H9 (cell line): ENCODE measurements at regions not wholly inside any gene's neighbourhood (a gene's known extent, or its start where the extent isn't known, plus 50 kb on each side); places are given as distances from the start of the nearest gene placed in this dataset.

Experiments used
- DNase-seq: peaks from one replicate; pipeline ENCODE4 v3.0.0-alpha.2; 2017
- H2AFZ ChIP-seq: one replicate; pipeline ENCODE4 v1.6.1; 2013; ENCODE audit warnings: mild to moderate bottlenecking, low read length, control low read depth, moderate library complexity
- H2AK5ac ChIP-seq: 2 replicates; pipeline ENCODE4 v1.6.1; 2013; ENCODE audit warnings: low read length, control low read depth, mixed read lengths; ENCODE audit not compliant: insufficient read length
- H2BK120ac ChIP-seq: one replicate; pipeline ENCODE4 v1.6.1; 2013; ENCODE audit warnings: low read depth, mild to moderate bottlenecking, low read length, control low read depth, inconsistent platforms; ENCODE audit not compliant: poor library complexity, severe bottlenecking
- H2BK12ac ChIP-seq: 2 replicates; pipeline ENCODE4 v1.6.1; 2013; ENCODE audit warnings: low read length, control low read depth, mixed read lengths, low read depth; ENCODE audit not compliant: insufficient read length
- H2BK15ac ChIP-seq: 2 replicates; pipeline ENCODE4 v1.6.1; 2013; ENCODE audit warnings: low read depth, low read length, control low read depth
- H2BK20ac ChIP-seq: one replicate; pipeline ENCODE4 v1.6.1; 2013; ENCODE audit warnings: low read depth, mild to moderate bottlenecking, low read length, control low read depth, inconsistent platforms; ENCODE audit not compliant: poor library complexity, severe bottlenecking
- H2BK5ac ChIP-seq: 2 replicates; pipeline ENCODE4 v1.6.1; 2013; ENCODE audit warnings: low read length, control low read depth, mixed read lengths; ENCODE audit not compliant: insufficient read length
- H3K14ac ChIP-seq: 2 replicates; pipeline ENCODE4 v1.6.1; 2013; ENCODE audit warnings: low read length, control low read depth; ENCODE audit not compliant: insufficient read depth
- H3K18ac ChIP-seq: 2 replicates; pipeline ENCODE4 v1.6.1; 2013; ENCODE audit warnings: low read depth, mild to moderate bottlenecking, mixed read lengths, low read length, control low read depth; ENCODE audit not compliant: insufficient read length
- H3K23ac ChIP-seq: 2 replicates; pipeline ENCODE4 v1.6.1; 2013; ENCODE audit warnings: low read length, control low read depth, mixed read lengths, low read depth; ENCODE audit not compliant: insufficient read length
- H3K23me2 ChIP-seq: 2 replicates; pipeline ENCODE4 v1.6.1; 2013; ENCODE audit warnings: low read depth, mild to moderate bottlenecking, mixed read lengths, low read length, control low read depth; ENCODE audit not compliant: insufficient read length, poor library complexity, severe bottlenecking
- H3K27ac ChIP-seq: 2 replicates; pipeline ENCODE4 v1.5.1; 2013; ENCODE audit warnings: low read length, control low read depth, mixed read lengths, low read depth; ENCODE audit not compliant: insufficient read length
- H3K27me3 ChIP-seq: 2 replicates; pipeline ENCODE4 v1.6.1; 2013; ENCODE audit warnings: low read length, control low read depth, inconsistent platforms; ENCODE audit not compliant: insufficient read depth
- H3K4ac ChIP-seq: 2 replicates; pipeline ENCODE4 v1.6.1; 2013; ENCODE audit warnings: low read depth, mild to moderate bottlenecking, control low read depth, inconsistent platforms, low read length, moderate library complexity
- H3K4me1 ChIP-seq: 2 replicates; pipeline ENCODE4 v1.6.1; 2013; ENCODE audit warnings: low read length, control low read depth, inconsistent platforms; ENCODE audit not compliant: insufficient read depth
- H3K4me2 ChIP-seq: 2 replicates; pipeline ENCODE4 v1.6.1; 2013; ENCODE audit warnings: low read length, control low read depth, mixed read lengths; ENCODE audit not compliant: insufficient read length, insufficient read depth
- H3K56ac ChIP-seq: 2 replicates; pipeline ENCODE4 v1.6.1; 2013; ENCODE audit warnings: low read depth, mild to moderate bottlenecking, mixed read lengths, low read length, control low read depth; ENCODE audit not compliant: insufficient read length
- H3K79me1 ChIP-seq: 2 replicates; pipeline ENCODE4 v1.6.1; 2013; ENCODE audit warnings: low read depth, mild to moderate bottlenecking, moderate library complexity, low read length, control low read depth, inconsistent platforms; ENCODE audit not compliant: insufficient read depth, poor library complexity, severe bottlenecking
- H3K79me2 ChIP-seq: 2 replicates; pipeline ENCODE4 v1.6.1; 2013; ENCODE audit warnings: low read length, control low read depth, inconsistent platforms; ENCODE audit not compliant: insufficient read depth
- H3K9ac ChIP-seq: 2 replicates; pipeline ENCODE4 v1.6.1; 2013; ENCODE audit warnings: low read length, control low read depth, mixed read lengths; ENCODE audit not compliant: insufficient read length; ENCODE audit errors: extremely low read depth
- H3K9me3 ChIP-seq: one replicate; pipeline ENCODE4 v1.6.1; 2013; ENCODE audit warnings: low read depth, low read length, inconsistent platforms; ENCODE audit not compliant: control insufficient read depth
- H3T11ph ChIP-seq: one replicate; pipeline ENCODE4 v1.6.1; 2013; ENCODE audit warnings: mild to moderate bottlenecking, low read length, control low read depth, inconsistent platforms
- H4K20me1 ChIP-seq: one replicate; pipeline ENCODE4 v1.6.1; 2013; ENCODE audit not compliant: control insufficient read depth, insufficient read length, insufficient read depth
- H4K5ac ChIP-seq: 2 replicates; pipeline ENCODE4 v1.6.1; 2013; ENCODE audit warnings: low read depth, mild to moderate bottlenecking, mixed read lengths, low read length, control low read depth; ENCODE audit not compliant: insufficient read length
- H4K8ac ChIP-seq: replicated peaks from 2 replicates; pipeline ENCODE4 v1.6.1; 2013; ENCODE audit warnings: low read length, control low read depth, mixed read lengths, low read depth; ENCODE audit not compliant: insufficient read length
- H4K91ac ChIP-seq: 2 replicates; pipeline ENCODE4 v1.6.1; 2013; ENCODE audit warnings: low read depth, mild to moderate bottlenecking, moderate library complexity, mixed read lengths, low read length, control low read depth; ENCODE audit not compliant: insufficient read length
- H3K27ac Mint-ChIP-seq, 3 experiments: 2 replicates in 2 of 3; 3 replicates in 1 of 3; pipeline ENCODE4 v1.8.0; 2020 to 2021; ENCODE audit warnings: mixed read lengths in 3 of 3, mild to moderate bottlenecking in 1 of 3, moderate library complexity in 1 of 3
- H3K27me3 Mint-ChIP-seq: 2 replicates; pipeline ENCODE4 v1.8.0; 2021; ENCODE audit warnings: low read depth, mild to moderate bottlenecking, moderate library complexity, mixed read lengths
- H3K36me3 Mint-ChIP-seq, 3 experiments: 2 replicates in 2 of 3; 3 replicates in 1 of 3; pipeline ENCODE4 v1.8.0; 2020 to 2021; ENCODE audit warnings: low read depth in 3 of 3, mixed read lengths in 3 of 3; ENCODE audit not compliant: insufficient read depth in 1 of 3
- H3K4me1 Mint-ChIP-seq, 2 experiments: 2 replicates each; pipeline ENCODE4 v1.8.0; 2020; ENCODE audit warnings: mixed read lengths in 2 of 2
- H3K4me3 Mint-ChIP-seq, 2 experiments: 2 replicates in 1 of 2; 3 replicates in 1 of 2; pipeline ENCODE4 v1.8.0; 2020 to 2021; ENCODE audit warnings: mild to moderate bottlenecking in 2 of 2, mixed read lengths in 2 of 2, moderate library complexity in 1 of 2
- H3K9me3 Mint-ChIP-seq, 2 experiments: 2 replicates in 1 of 2; 3 replicates in 1 of 2; pipeline ENCODE4 v1.8.0; 2020; ENCODE audit warnings: mild to moderate bottlenecking in 2 of 2, mixed read lengths in 2 of 2, moderate library complexity in 1 of 2
- CTCF ChIP-seq: fragments of 200-600 bp; sonication (generic); conservative IDR thresholded peaks from 3 replicates; pipeline ENCODE4 v1.8.0; 2021; ENCODE audit warnings: antibody characterized with exemption, mild to moderate bottlenecking
- WGBS: extraction: QIAGEN DNeasy Blood & Tissue Kit; methylation state at CpG from one replicate; pipeline ENCODE4 v1.1.7; 2013; ENCODE audit warnings: missing lambda C conversion rate, low lambda C conversion rate, mixed read lengths; ENCODE audit not compliant: insufficient read length; ENCODE audit errors: extremely low coverage; 5-methylcytosine and 5-hydroxymethylcytosine counted together

- no peak overlapping the region for H3K27ac ChIP-seq
- H2BK5ac ChIP-seq: no peak overlapping the region
- H3K36me3 Mint-ChIP-seq: peaks cover 0 to 7% (median 1%) of the 10 kb centered on the region in 3 experiments; a peak in 2 of 7 replicates
- H3K79me2 ChIP-seq: no peaks in the 10 kb centered on the region
- no peak overlapping the region for H2BK120ac ChIP-seq
- H4K20me1 ChIP-seq: no peaks in the 10 kb centered on the region
- peaks cover 0 to 2% of the 10 kb centered on the region in 2 experiments; a peak in 2 of 5 replicates for H3K9me3 Mint-ChIP-seq
- no peaks in the 10 kb centered on the region for H3K4me1 ChIP-seq
- no peak overlapping the region for H2BK15ac ChIP-seq
- H3K4me1 Mint-ChIP-seq: peaks cover 7 to 10% of the 10 kb centered on the region in 2 experiments
- H3K56ac ChIP-seq: no peak overlapping the region
- no peak for TF ChIP-seq CTCF
- H3T11ph ChIP-seq: no peak overlapping the region
- H3K27me3 ChIP-seq: no peaks in the 10 kb centered on the region
- WGBS: no CpG with 5 or more reads among the region's 3 CpGs
- H3K23me2 ChIP-seq: no peaks in the 10 kb centered on the region
- no peak overlapping the region for H3K9ac ChIP-seq
- H4K5ac ChIP-seq: no peak overlapping the region
- no peak overlapping the region for H3K14ac ChIP-seq
- no peak overlapping the region for H4K8ac ChIP-seq
- H3K79me1 ChIP-seq: no peaks in the 10 kb centered on the region
- no peak overlapping the region for H3K18ac ChIP-seq
- no peak overlapping the region for H2BK12ac ChIP-seq
- H3K4me3 Mint-ChIP-seq: no peak overlapping the region
- H3K9me3 ChIP-seq: no peaks in the 10 kb centered on the region
- H2BK20ac ChIP-seq: no peak overlapping the region
- H3K27ac Mint-ChIP-seq: no peak overlapping the region
- H3K4ac ChIP-seq: no peak overlapping the region
- no peak overlapping the region for H4K91ac ChIP-seq
- no peaks in the 10 kb centered on the region for H3K27me3 Mint-ChIP-seq
- no peak overlapping the region for H3K23ac ChIP-seq
- H3K4me2 ChIP-seq: no peak overlapping the region
- no peak overlapping the region for H2AFZ ChIP-seq
- DNase-seq: no peak
- no peak overlapping the region for H2AK5ac ChIP-seq
Measured at GRCh38 chr3:25043749-25044148, 384.3 kb upstream of the RARB start.
